Activated CD4-positive, alpha-beta T cell treated with anti-CD3 and anti-CD28 coated beads, Interleukin-2, amount 10 ng/mL, durations not matched to agents 24 days and 14 days (primary cell): ENCODE measurements at regions not wholly inside any gene's neighbourhood (a gene's known extent, or its start where the extent isn't known, plus 50 kb on each side); places are given as distances from the start of the nearest gene placed in this dataset.

Experiments
- DNase-seq: peaks from one replicate; pipeline ENCODE4 v3.0.0; 2022
- H3K27ac Mint-ChIP-seq: one replicate; pipeline ENCODE4 v1.8.0; 2022; ENCODE audit warnings: mild to moderate bottlenecking, mixed read lengths
- H3K27me3 Mint-ChIP-seq: one replicate; pipeline ENCODE4 v1.8.0; 2022; ENCODE audit warnings: mixed read lengths
- H3K36me3 Mint-ChIP-seq: one replicate; pipeline ENCODE4 v1.8.0; 2022; ENCODE audit warnings: low read depth, mild to moderate bottlenecking, mixed read lengths
- H3K4me1 Mint-ChIP-seq: one replicate; pipeline ENCODE4 v1.8.0; 2021; ENCODE audit warnings: mixed read lengths
- H3K4me3 Mint-ChIP-seq: one replicate; pipeline ENCODE4 v1.8.0; 2022; ENCODE audit warnings: mild to moderate bottlenecking, moderate library complexity, mixed read lengths
- H3K9me3 Mint-ChIP-seq: one replicate; pipeline ENCODE4 v1.8.0; 2021; ENCODE audit warnings: mixed read lengths
- intact Hi-C: fragments of 100-400 bp; cut with micrococcal nuclease; formaldehyde crosslinking; loops from one replicate; pipeline ENCODE4 v1.15.1; 2023

DNA sequence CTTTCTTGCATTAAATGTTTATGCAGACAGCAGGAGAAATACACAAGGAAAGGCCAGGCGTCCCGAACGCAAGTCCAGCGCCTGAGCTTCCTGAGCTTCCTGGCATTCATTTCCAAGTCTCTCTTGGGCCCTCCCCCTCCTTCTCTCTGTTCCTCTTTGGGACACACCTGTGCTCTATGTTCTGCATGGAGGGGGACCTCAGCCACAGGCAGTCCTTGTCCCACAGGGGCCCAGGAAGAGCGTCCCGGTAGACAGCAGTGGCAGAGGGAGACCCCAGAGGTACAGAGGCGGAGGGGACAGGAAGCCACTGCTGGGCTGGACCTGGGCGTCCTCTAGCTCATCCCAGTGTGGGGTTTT, 221.3 kb downstream of the C9orf50 start:
- H3K27ac Mint-ChIP-seq: no peak overlapping the region

DNA sequence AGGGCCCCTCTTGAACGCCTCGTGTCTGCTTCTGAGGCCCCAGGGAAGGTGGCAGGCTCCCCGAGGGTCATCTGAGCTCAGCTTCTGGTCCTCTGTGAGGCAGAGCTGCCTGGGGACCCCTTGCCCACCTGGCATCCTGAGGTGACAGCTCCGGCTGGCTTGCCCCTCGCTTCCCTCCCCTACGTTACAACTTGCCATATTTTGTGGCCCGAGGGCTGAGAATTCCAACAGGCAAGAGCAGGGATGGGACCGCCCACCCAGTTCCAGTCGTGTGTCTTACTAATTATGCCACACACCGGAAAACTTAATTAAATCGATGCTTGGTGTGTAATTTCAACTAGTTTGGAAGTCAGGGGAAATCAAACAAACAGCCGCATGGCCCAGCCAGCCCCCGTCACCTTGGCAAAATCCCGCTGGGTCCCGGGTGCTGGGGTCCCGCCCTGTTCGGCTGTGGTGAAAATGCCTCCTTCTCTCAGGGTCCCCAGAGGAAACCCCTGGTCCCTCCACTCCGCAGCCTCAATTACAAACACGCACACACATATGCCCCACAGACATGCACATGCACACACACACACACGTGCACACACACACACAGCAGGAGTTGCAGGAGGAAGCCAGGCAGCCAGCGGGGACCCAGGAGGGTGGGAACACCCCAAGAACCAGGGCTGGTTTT, 221.0 kb upstream of the IER5L start:
- intact Hi-C loops: no loop called here

More for the DNA sequence above, 221.3 kb downstream of the C9orf50 start:
- H3K36me3 Mint-ChIP-seq: no peaks in the 10 kb centered on the region
- no peaks in the 10 kb centered on the region for H3K4me1 Mint-ChIP-seq
- no peak for DNase-seq
- no peaks in the 10 kb centered on the region for H3K9me3 Mint-ChIP-seq
- H3K27me3 Mint-ChIP-seq: peaks cover 3% of the 10 kb centered on the region
- intact Hi-C loops: no loop called here
- H3K4me3 Mint-ChIP-seq: no peak overlapping the region

DNA sequence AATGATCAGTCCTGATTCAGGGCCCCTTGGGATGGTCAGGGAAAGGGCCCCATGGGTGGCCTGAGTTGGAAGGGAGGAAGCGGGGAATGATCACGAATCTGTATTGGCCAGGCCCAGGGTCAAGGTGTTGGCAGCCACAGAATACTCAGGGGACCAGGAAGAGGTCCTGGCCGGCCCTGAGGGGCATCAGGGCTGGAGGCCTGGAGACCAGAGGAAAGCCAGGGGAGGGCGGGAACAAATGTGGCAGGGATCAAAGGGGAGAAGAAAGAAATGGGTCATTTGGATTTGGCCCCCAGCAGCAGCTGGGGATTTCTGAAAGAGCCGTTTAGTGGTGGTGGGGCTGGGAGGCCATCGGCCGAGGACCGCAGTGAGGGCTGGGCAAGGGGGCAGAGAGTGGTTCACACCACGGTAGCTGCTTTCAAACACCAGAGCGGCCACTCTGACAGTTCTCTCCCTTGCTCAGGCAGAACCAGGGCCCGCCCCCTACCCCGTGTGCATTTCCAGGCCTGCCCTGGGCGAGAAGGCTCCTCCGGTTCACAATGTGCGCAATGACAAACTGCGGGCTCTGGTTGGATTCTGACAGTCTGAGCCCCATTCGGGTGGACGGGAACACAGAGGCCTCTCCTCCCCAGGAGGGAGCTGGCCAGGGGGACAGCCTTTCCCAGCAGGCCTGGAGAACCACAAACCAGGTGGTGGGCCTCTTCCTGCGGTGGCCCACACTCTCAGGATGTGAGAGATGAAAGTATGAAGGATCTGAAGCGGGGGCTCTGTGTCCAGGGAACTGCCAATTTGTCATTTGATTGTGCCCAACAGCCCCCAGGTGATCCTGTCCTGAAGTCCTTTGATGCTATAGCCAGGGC, 220.3 kb upstream of the IER5L start:
- DNase-seq: no peak
- Mint-ChIP-seq H3K9me3 (no peaks in the 10 kb centered on the region), H3K36me3 (no peaks in the 10 kb centered on the region), H3K4me1 (no peaks in the 10 kb centered on the region), H3K4me3 (no peak overlapping the region), H3K27me3 (peaks cover 3% of the 10 kb centered on the region), H3K27ac (no peak overlapping the region)
- intact Hi-C loops: no loop called here

More for the DNA sequence above, 221.0 kb upstream of the IER5L start:
- H3K9me3 Mint-ChIP-seq: no peaks in the 10 kb centered on the region
- no peak overlapping the region for H3K27ac Mint-ChIP-seq
- H3K4me3 Mint-ChIP-seq: no peak overlapping the region
- peaks cover 3% of the 10 kb centered on the region for H3K27me3 Mint-ChIP-seq
- H3K4me1 Mint-ChIP-seq: no peaks in the 10 kb centered on the region
- no peak for DNase-seq
- no peaks in the 10 kb centered on the region for H3K36me3 Mint-ChIP-seq

DNA sequence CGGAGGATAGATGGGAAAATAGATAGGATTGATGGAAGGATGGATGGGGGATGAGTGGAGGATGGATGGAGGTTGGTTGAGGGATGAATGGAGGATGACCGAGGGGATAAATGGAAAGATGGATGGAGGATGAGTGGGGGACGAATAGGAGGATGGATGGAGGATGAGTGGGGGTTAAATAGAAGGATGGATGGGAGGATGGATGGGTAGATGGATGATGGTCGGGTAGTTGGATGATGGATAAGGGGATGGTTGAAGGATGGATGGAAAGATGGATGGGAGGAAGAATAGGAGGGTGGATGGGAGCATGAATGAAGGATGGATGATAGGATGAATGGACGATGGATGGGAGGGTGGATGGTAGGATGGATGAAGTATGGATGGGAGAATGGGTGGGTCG, 219.3 kb upstream of the IER5L start:
- H3K4me3 Mint-ChIP-seq: no peak overlapping the region
- no peaks in the 10 kb centered on the region for H3K27me3 Mint-ChIP-seq
- no peaks in the 10 kb centered on the region for H3K4me1 Mint-ChIP-seq

DNA sequence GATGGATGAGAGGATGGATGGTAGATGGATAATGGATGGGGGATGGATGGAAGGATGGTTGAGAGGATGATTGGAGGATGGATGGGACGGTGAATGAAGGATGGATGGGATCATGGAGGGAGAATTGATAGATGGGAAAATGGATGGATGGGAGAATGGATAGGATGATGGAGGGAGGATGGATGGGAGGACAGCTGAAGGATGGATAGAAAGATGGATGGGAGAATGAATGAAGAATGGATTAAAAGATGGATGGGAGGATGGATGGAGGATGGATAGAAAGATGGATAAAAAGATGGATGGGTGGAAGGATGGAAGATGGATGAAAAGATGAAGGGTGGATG, 218.3 kb upstream of the IER5L start:
- DNase-seq: no peak
- Mint-ChIP-seq H3K27ac (no peak overlapping the region), H3K36me3 (no peaks in the 10 kb centered on the region), H3K4me1 (no peaks in the 10 kb centered on the region), H3K4me3 (no peak overlapping the region), H3K9me3 (no peaks in the 10 kb centered on the region), H3K27me3 (no peaks in the 10 kb centered on the region)
- intact Hi-C loops: no loop called here

More for the DNA sequence above, 219.3 kb upstream of the IER5L start:
- intact Hi-C loops: no loop called here
- no peaks in the 10 kb centered on the region for H3K36me3 Mint-ChIP-seq
- H3K27ac Mint-ChIP-seq: no peak overlapping the region
- no peak for DNase-seq
- H3K9me3 Mint-ChIP-seq: no peaks in the 10 kb centered on the region

DNA sequence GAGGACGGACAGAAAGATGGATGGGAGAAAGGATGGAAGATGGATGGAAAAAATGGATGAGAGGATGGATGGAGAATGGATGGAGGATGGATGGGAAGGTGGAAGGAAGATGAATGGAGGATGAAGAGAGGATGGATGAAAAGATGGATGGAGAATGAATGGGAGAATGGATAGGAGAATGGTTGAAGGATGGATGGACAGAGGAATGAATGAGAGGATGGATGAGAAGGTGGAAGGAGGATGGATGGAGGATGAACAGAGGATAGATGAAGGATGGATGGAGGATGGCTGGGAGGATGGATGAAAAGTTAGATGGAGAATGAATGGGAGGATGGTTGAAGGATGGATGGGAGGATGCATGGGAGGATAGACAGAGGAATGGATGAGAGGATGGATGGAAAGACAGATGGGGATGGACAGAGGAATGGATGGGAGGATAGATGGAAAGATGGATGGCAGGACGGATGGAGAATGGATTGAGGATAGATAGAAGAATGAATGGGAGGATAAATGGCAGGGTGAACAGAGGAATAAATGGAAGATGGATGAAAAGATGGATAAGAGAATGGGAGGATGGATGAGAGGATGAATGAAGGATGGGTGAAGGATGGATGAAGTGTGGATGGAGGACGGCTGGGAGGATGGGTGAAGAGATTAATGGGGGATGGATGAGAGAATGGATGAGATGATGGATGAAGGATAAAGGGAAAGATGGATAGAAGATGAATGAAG, 217.7 kb upstream of the IER5L start:
- Mint-ChIP-seq H3K4me1 (no peaks in the 10 kb centered on the region), H3K9me3 (no peaks in the 10 kb centered on the region), H3K27me3 (no peaks in the 10 kb centered on the region), H3K36me3 (no peaks in the 10 kb centered on the region), H3K4me3 (no peak overlapping the region), H3K27ac (no peak overlapping the region)
- intact Hi-C loops: no loop called here
- no peak for DNase-seq

DNA sequence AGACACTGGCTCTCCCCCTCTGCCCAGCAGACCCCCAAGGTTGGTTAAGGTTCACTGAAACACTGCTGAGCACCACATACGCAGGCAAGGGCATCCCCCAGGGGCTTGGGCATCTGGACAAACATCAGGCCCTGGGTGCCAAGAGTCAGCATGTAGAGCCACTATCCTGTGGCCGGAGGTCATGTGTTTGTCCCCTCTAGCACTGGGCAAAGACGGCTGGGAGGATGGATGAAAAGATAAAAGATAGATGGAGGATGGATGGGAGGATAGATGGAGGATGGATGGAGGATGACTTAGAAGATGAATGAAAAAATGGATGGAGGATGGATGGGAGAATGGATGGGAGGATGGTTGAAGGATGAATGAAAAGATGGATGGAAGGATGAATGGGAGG, 216.8 kb upstream of the IER5L start:
- H3K27me3 Mint-ChIP-seq: peaks cover 3% of the 10 kb centered on the region
- no peaks in the 10 kb centered on the region for H3K4me1 Mint-ChIP-seq
- H3K9me3 Mint-ChIP-seq: no peaks in the 10 kb centered on the region
- intact Hi-C loops: no loop called here
- no peaks in the 10 kb centered on the region for H3K36me3 Mint-ChIP-seq
- H3K27ac Mint-ChIP-seq: no peak overlapping the region
- no peak for DNase-seq
- no peak overlapping the region for H3K4me3 Mint-ChIP-seq

DNA sequence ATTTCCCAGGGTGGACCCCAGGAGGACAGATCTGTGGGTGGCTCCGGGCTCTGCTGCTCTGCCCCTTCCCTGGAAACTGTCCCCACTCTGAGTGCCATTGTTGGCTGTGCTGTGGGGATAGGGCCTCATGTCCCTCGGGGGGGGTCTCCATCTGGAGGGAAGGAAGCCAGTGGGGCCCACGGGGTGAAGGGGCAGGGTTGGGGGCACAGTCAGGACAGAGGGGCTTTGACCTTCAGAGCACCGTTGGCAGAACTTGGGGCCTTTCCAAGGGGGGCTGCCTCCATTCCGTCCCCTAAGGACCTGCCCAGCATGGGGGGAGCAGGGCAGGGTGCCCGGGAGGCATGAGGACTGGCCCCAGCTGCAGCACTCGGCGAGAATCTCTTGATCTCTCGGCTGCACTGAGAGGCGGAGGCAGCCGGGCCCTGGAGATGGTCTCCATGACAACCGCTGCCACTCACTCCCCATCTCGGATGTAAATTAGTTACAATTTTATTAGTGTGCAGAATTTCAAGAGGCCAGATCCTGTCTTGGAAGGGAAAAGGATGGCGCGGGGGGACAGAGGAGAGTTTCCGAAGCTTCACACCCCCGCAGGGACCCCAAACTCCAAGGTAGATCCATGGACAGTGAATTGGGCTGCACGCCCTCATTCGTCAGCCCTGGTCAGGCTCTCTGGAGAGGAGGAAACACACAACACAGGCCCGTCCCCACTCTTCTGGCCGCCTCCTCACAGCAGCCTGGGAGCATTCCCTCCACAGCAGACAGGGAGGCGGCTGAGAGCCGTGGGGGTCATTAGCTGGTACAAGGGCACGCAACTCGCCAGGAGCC, 216.2 kb upstream of the IER5L start:
- H3K9me3 Mint-ChIP-seq: no peaks in the 10 kb centered on the region
- no peak for DNase-seq
- H3K36me3 Mint-ChIP-seq: no peaks in the 10 kb centered on the region
- H3K4me1 Mint-ChIP-seq: no peaks in the 10 kb centered on the region
- H3K4me3 Mint-ChIP-seq: no peak overlapping the region
- H3K27ac Mint-ChIP-seq: no peak overlapping the region
- intact Hi-C loops: no loop called here
- peaks cover 4% of the 10 kb centered on the region for H3K27me3 Mint-ChIP-seq

DNA sequence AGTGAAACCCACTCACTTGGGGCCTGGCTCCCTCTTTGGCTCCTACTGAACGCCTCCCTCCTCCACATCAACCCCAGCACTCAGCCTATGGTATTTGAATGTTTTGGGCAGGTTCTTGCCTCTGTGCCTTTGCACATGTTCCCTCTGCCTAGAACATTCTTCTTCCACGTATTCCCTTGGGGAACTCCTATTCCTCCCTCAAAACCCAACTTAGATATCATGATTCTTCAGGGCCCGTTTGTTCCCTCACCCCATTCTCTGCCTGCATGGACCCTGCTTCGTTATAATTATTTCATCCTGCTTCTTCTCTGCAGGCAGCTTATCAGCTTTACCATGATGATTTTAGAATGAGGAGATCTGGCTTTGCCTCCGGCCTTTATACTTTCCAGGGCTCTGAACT, 215.0 kb upstream of the IER5L start:
- no peak overlapping the region for H3K4me3 Mint-ChIP-seq
- no peak for DNase-seq
- no peaks in the 10 kb centered on the region for H3K9me3 Mint-ChIP-seq
- no peaks in the 10 kb centered on the region for H3K36me3 Mint-ChIP-seq
- intact Hi-C loops: no loop called here
- peaks cover 4% of the 10 kb centered on the region for H3K27me3 Mint-ChIP-seq
- H3K27ac Mint-ChIP-seq: no peak overlapping the region
- no peaks in the 10 kb centered on the region for H3K4me1 Mint-ChIP-seq

DNA sequence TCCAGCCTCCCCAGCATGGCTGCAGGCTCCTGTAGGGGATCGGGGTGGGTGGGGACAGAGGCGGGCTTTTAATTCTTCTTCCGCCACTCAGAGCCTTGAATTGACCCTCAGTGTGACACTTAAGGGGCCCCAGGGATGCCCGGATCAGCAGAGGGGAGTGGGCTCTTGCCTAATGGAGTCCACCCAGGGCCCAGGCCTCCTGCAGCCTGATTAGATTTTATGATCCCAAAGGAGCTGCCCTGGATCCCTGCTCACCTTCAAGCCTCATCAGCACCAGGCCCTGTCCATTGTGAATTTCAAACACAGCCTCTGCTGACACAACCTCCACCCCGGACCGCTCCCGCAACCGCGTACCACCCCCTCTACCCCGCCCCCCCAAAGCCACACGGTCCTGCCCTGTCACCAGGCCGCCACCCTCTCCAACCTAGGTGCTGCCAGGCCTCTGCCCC, 214.1 kb upstream of the IER5L start:
- H3K27me3 Mint-ChIP-seq: peaks cover 6% of the 10 kb centered on the region
- no peaks in the 10 kb centered on the region for H3K4me1 Mint-ChIP-seq
- intact Hi-C loops: no loop called here
- no peaks in the 10 kb centered on the region for H3K9me3 Mint-ChIP-seq
- H3K27ac Mint-ChIP-seq: no peak overlapping the region
- no peak for DNase-seq
- no peak overlapping the region for H3K4me3 Mint-ChIP-seq
- no peaks in the 10 kb centered on the region for H3K36me3 Mint-ChIP-seq

DNA sequence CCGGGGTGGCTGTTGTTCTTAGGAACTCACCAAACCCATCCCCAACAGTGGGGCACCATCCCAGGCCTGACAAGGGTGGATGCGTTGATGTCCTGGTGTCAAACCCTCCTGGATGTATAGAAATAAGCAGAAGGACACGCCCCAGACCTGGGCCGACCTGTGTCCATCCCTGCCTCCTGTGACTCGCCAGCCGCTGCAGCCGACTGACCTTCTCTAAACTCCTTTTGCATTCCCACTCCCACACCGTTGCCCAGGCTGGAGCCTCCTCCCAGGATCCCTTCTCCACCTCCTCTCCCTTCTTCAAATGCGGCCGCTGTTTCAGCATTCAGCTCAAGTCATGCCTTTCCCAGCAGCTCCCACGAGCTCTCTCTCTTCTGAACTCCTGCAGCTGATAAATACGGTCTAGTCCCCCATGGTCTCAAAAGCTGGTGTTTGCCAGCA, 213.2 kb upstream of the IER5L start:
- intact Hi-C loops: no loop called here
- Mint-ChIP-seq H3K36me3 (no peaks in the 10 kb centered on the region), H3K4me3 (no peak overlapping the region), H3K9me3 (no peaks in the 10 kb centered on the region), H3K27me3 (peaks cover 6% of the 10 kb centered on the region), H3K4me1 (no peaks in the 10 kb centered on the region), H3K27ac (no peak overlapping the region)
- no peak for DNase-seq

DNA sequence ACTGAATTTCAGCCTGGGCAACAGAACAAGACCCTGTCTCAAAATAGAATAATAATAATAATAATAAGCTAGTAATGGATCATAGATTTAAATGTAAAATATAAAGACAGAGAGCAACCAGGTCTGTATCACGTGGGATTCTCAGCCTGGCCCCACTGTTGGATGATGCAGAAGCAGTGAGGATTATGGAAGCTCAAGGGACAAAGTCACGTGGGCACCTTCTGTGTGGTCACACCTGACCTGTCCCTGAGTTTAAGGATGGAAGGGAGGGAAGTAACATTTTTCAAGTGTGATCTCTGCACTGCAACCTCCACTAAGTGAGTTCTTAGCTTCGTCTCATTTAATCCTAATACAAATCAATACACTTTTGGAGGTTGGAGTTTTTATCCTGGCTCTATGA, 212.5 kb upstream of the IER5L start:
- intact Hi-C loops: no loop called here

DNA sequence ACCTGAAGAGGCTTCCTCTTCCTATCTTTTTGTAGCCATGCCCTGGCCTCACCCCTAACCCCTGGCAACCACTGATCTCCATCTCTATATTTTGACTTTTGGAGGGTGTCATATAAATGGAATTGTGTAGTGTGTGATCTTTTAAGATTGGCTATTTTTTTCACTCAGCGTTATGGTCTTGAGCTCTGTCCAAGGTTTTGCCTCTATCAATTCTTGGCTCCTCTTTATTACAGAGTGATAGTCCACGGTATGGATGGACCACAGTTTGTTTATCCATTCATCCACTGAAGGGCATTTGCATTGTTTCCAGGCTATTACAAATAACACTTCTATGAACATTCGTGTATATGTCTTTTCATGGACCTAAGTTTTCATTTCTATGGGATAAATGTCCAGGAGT, 209.8 kb upstream of the IER5L start:
- H3K27me3 Mint-ChIP-seq: peaks cover 6% of the 10 kb centered on the region

More for the DNA sequence above, 212.5 kb upstream of the IER5L start:
- no peak for DNase-seq
- no peaks in the 10 kb centered on the region for H3K9me3 Mint-ChIP-seq
- no peak overlapping the region for H3K27ac Mint-ChIP-seq
- H3K36me3 Mint-ChIP-seq: no peaks in the 10 kb centered on the region
- H3K4me3 Mint-ChIP-seq: no peak overlapping the region
- no peaks in the 10 kb centered on the region for H3K4me1 Mint-ChIP-seq
- H3K27me3 Mint-ChIP-seq: peaks cover 6% of the 10 kb centered on the region

More for the DNA sequence above, 209.8 kb upstream of the IER5L start:
- H3K4me1 Mint-ChIP-seq: peaks cover 4% of the 10 kb centered on the region
- intact Hi-C loops: no loop called here
- H3K4me3 Mint-ChIP-seq: no peak overlapping the region
- DNase-seq: no peak
- no peaks in the 10 kb centered on the region for H3K9me3 Mint-ChIP-seq
- no peaks in the 10 kb centered on the region for H3K36me3 Mint-ChIP-seq
- no peak overlapping the region for H3K27ac Mint-ChIP-seq
